Daoy (cell line): ENCODE measurements at regions not wholly inside any gene's neighbourhood (a gene's known extent, or its start where the extent isn't known, plus 50 kb on each side); places are given as distances from the start of the nearest gene placed in this dataset.
A peak's percentile ranks its signal among the peaks of the same experiment; 100 is the strongest.

Experiments used
- DNase-seq: peaks from one replicate; pipeline ENCODE4 v3.0.0-alpha.2; 2015; ENCODE audit warnings: low read depth

- DNase-seq, result no peak
These were observed 161.7 kb downstream of the PLPP3 start for GRCh38 chr1:56417646-56418045.

DNA sequence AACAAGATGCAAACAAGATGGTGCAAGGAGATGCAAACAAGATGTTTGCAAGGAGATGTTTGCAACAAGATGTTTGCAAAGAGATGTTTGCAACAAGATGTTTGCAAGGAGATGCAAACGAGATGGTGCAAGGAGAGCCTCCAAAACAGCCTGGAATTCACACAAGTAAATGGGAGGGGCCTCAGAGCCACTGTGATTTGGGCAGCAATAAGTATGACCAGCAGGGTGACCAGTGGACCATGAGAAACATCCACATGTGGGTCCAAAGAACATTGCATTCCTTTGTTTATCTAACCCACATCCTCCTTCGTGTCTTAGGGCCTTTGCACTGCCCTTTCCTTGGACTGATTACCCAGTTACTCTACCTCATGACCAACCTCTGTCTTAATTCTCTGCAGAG is 162.9 kb downstream of the PLPP3 start:
- no peak for DNase-seq

DNA sequence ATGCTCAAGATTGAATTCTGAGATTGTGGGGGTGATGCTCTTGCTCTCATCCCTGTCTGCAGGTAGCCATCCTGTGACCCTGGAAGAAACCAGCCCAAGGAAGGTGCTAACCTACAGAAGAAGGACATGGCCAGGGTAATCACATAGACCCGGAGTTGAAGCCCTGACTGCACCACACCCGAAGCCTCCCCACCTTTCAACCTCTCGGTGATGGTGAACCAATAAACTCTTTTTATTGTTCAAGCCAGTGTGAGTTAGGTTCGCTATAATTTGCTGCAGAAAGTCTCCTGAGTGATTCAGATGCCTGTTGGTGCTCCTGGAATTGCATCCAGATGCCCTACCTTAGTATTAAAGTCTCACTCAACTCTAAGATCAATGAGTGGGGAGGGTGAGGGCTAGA is 163.6 kb downstream of the PLPP3 start:
- DNase-seq, result no peak

GRCh38 chr1:56415258-56415657 is 164.1 kb downstream of the PLPP3 start:
- no peak for DNase-seq

DNA sequence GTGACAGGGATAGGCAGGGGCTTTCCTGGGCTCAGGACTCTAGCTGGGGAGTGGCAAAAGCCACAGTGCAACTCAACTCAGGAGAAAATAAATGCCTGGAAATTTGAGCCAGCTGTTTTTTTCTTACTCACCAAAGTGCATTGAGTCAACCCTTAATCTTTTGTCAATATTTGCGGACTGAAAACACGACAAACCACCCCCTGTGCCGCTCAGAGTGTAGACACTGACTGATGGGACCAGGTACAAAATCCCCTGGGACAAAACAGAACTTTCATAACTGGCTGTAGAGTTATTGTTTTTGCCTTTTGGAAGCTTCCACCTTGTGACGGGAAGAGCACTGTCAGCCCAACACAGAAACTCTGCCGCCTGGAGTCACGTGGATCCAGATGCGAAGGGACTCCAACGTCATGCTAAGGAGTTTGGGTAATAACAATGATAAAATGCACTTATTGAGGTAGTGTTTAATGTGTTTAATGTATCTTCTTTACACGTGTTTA is 164.6 kb downstream of the PLPP3 start:
- peak; percentile 66 for DNase-seq

- no peak for DNase-seq
These were observed 165.6 kb downstream of the PLPP3 start for GRCh38 chr1:56413671-56414199.

GRCh38 chr1:56411484-56412180 is 167.7 kb downstream of the PLPP3 start:
- no peak for DNase-seq

GRCh38 chr1:56411021-56411420 is 168.3 kb downstream of the PLPP3 start:
- DNase-seq, result no peak

DNA sequence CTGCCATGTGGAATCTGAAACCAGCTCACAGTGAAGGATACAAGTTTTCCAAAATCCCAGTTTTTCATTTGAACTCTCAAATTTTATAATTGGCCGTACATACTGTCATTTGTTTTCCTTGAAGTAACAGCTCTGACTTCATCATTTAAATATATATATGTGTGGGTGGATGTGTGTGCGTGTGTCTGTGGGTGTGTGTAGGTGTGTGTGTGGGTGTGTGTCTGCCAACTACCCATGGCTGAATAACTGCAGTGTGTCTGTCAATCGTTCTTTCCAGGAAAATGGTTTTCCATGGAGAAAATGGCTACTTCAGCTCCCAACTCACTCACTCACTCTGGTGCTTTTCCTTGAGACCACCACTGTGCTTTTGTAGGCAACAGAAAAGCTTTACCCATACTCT is 169.0 kb downstream of the PLPP3 start:
- DNase-seq, result no peak

DNA sequence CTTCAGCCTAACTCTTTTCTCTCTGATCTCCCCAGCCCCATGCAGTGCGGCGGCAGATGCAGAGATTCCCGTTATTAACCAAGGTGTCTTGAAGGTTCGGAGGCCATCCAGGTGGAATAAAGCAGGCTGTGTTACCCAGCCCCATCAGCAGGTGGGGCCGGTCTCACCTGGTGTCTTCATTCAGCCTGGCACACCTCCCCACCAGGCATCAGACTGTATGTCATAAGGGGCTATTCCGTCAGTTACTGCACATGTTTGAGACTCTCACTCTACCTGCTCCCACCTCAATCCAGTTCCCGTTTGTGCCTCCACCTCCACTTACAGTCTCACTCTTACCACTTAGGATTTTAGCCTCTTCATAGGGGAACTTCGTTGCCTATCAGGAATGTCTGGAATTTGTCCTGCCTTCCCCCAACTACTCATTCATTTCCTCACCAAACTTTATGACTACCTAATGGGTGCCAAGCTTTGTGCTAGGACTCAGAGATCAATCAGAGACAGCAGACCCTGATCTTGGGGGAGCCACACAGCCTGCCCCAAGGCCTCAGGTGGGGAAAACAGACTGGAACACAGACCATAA is 170.2 kb downstream of the PLPP3 start:
- no peak for DNase-seq

- DNase-seq, result no peak
These were observed 172.5 kb downstream of the PLPP3 start for GRCh38 chr1:56406821-56407220.

DNA sequence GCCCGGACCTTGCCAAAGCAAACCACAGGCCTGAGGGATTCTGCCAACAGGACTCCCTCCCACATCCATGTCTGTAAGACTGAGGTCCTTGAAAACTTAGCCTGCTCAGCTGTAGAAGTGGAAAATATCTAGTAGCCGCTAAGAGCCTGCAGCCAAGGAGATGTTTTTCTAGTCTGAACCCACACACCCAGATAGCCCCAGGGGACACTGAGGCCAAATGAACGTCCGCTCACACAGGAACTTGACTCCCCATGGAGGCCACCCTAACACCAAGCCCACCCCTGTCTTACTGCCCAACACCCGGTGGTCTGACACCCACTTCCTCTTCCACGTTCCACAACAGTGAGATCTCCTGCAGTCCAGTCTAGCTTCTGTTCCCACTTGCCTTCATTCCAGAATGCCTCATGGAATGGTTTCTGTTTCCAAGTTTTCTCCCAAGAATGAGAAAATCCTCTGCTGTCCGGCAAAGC is 174.8 kb downstream of the PLPP3 start:
- no peak for DNase-seq

GRCh38 chr1:56404066-56404465 is 175.3 kb downstream of the PLPP3 start:
- no peak for DNase-seq

GRCh38 chr1:56403321-56403720 is 176.0 kb downstream of the PLPP3 start:
- DNase-seq, result no peak

DNA sequence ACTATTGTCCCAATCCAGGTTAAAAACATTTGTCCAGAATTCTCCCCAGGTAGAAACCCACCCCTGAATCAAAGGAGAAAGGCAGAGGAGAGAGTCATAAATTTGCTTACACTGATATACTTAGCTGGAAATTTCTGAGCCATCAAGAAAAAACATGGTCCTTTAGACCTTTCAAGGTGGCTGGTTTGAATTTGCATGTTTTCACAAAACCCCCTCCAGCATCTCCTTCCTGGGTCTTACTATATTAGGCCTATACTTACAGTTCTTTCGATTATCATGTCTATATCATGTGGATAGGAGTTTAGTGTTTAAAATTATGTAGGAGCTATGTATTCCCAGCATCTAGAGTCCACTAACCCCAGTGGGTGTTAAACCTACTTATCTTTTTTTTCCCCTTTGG is 178.2 kb downstream of the PLPP3 start:
- no peak for DNase-seq

GRCh38 chr1:56400526-56400925 is 178.8 kb downstream of the PLPP3 start:
- DNase-seq, result no peak

DNA sequence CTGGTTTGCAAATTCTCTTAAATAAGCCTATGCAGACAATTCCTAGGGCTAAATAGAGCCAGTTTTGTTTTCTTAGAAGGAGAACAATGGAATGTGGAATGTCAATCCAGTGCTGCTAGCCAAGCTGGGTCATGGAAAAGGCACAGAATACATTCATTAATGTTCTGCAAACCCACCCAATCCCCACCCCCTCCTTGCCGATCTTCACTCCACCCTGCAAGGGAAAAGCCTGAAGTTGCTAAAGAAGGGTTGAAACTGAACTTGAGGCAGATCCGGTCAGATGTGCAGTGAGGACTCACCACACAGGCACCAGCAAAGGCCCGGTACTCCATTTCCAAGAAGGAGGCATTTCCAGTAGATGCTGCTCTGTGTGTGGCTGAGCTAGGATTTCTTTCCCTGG is 179.6 kb downstream of the PLPP3 start:
- DNase-seq, result no peak

GRCh38 chr1:56399326-56399725 is 180.0 kb downstream of the PLPP3 start:
- DNase-seq, result no peak

- no peak for DNase-seq
These were observed 181.5 kb downstream of the PLPP3 start for GRCh38 chr1:56397811-56398231.

DNA sequence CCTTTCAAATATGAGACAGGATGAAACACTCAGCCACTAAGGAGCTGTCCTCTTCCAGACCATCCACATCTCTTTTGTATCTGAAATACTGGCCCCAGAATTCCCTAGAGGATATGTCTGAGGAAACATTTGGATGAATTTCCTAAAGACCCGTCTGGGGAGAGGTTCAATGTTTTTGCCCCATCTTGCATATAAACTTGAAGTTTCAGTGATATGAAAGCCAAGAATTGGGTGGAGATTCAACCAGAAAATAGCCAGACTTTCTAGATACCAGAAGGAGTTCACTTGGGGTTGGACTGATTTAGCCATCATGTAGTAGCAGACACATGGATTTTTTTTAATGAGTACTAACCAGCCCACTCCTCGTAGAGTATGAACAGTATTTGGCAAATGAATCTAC is 182.0 kb downstream of the PLPP3 start:
- no peak for DNase-seq

- DNase-seq, result no peak
These were observed 182.8 kb downstream of the PLPP3 start for GRCh38 chr1:56396581-56396980.

GRCh38 chr1:56395776-56396175 is 183.6 kb downstream of the PLPP3 start:
- no peak for DNase-seq

GRCh38 chr1:56394298-56394697 is 185.1 kb downstream of the PLPP3 start:
- DNase-seq, result no peak
